ENCODE measurements at regions not wholly inside any gene's neighbourhood (a gene's known extent, or its start where the extent isn't known, plus 50 kb on each side); places are given as distances from the start of the nearest gene placed in this dataset.

DNA sequence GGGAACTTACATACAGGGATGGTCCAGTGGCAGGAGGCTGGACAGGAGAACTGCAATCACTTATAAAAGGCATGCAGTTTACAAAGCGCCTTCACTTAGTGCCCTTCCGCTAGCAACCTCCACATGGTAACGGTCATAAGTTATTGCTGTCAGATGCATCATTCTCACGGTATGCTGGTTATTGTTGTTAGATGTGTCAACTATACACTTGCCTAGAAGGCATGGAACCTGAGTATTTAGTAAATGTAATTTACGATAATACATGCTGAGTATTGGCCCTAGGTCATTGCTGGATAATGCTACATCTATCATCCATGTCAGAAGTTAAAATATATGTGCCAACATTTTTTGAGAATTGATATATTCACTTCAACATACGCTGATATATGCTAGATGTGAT, 155.1 kb upstream of the MBL2 start:
- ATAC-seq (ENCODE audit: poor library complexity) (no peak), DNase-seq (no peak)
- Histone ChIP-seq H3K27me3 (ENCODE audit: control insufficient read depth in 1 of 2, insufficient read depth in 2 of 2, low read length in 2 of 2) (no peaks in the 10 kb centered on the region), H3K9me3 (ENCODE audit: control insufficient read depth in 1 of 2, insufficient read depth in 1 of 2, low read length in 2 of 2) (peaks cover 0 to 4% of the 10 kb centered on the region in 2 experiments), H3K36me3 (ENCODE audit: insufficient read depth, low read length) (no peaks in the 10 kb centered on the region), H3K4me3 (ENCODE audit: low read length) (no peak overlapping the region), H3K4me1 (ENCODE audit: insufficient read depth, low read length) (no peaks in the 10 kb centered on the region), H3K27ac (ENCODE audit: low read depth in 1 of 2, low read length in 2 of 2) (no peak overlapping the region)
- ChIA-PET CTCF (no interaction called here), POLR2A (no interaction called here)
- TF ChIP-seq, protein P1, sequence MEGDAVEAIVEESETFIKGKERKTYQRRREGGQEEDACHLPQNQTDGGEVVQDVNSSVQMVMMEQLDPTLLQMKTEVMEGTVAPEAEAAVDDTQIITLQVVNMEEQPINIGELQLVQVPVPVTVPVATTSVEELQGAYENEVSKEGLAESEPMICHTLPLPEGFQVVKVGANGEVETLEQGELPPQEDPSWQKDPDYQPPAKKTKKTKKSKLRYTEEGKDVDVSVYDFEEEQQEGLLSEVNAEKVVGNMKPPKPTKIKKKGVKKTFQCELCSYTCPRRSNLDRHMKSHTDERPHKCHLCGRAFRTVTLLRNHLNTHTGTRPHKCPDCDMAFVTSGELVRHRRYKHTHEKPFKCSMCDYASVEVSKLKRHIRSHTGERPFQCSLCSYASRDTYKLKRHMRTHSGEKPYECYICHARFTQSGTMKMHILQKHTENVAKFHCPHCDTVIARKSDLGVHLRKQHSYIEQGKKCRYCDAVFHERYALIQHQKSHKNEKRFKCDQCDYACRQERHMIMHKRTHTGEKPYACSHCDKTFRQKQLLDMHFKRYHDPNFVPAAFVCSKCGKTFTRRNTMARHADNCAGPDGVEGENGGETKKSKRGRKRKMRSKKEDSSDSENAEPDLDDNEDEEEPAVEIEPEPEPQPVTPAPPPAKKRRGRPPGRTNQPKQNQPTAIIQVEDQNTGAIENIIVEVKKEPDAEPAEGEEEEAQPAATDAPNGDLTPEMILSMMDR (IDR thresholded peaks at IDR 0.05) = no peak
- Mint-ChIP-seq H3K9me3 (peaks cover 2% of the 10 kb centered on the region), H3K4me1 (ENCODE audit: low read depth) (no peaks in the 10 kb centered on the region), H3K36me3 (ENCODE audit: low read depth) (no peaks in the 10 kb centered on the region), H3K4me3 (no peak overlapping the region), H3K27ac (no peak overlapping the region), H3K27me3 (no peaks in the 10 kb centered on the region)
- intact Hi-C loops (cut with DNase I, micrococcal nuclease) = no loop called here

DNA sequence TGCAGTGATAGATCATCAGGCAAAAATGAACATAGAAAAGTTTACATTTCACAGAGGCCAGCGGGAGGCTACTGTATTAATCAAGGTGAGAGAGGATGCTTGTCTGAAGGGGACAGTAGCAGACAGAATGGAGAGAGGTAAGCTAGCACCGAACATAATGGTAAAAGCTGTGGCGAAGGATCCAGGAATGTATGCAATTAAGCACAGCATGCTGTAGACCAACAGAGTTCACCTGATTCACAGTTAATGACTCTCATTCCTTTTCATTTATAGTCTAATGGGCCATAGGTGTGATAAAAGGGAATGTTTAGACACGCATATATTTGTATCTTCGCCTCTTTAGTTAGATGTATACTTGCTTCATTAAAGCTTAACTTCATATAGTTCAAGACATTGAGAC, 150.9 kb upstream of the MBL2 start:
- Mint-ChIP-seq H3K36me3 (ENCODE audit: low read depth) (no peaks in the 10 kb centered on the region), H3K4me3 (no peak overlapping the region), H3K27ac (no peak overlapping the region), H3K27me3 (no peaks in the 10 kb centered on the region), H3K9me3 (peaks cover 2% of the 10 kb centered on the region), H3K4me1 (ENCODE audit: low read depth) (no peaks in the 10 kb centered on the region)
- TF ChIP-seq, protein P1 (IDR thresholded peaks at IDR 0.05) = no peak
- Histone ChIP-seq H3K4me3 (ENCODE audit: low read length) (no peak overlapping the region), H3K27ac (ENCODE audit: low read depth in 1 of 2, low read length in 2 of 2) (no peak overlapping the region), H3K9me3 (ENCODE audit: control insufficient read depth in 1 of 2, insufficient read depth in 1 of 2, low read length in 2 of 2) (no peaks in the 10 kb centered on the region), H3K27me3 (ENCODE audit: control insufficient read depth in 1 of 2, insufficient read depth in 2 of 2, low read length in 2 of 2) (no peaks in the 10 kb centered on the region), H3K36me3 (ENCODE audit: insufficient read depth, low read length) (no peaks in the 10 kb centered on the region), H3K4me1 (ENCODE audit: insufficient read depth, low read length) (no peaks in the 10 kb centered on the region)
- ChIA-PET POLR2A (no interaction called here), CTCF (no interaction called here)
- DNase-seq (no peak), ATAC-seq (ENCODE audit: poor library complexity) (no peak)
- intact Hi-C loops (cut with DNase I, micrococcal nuclease) = no loop called here

DNA sequence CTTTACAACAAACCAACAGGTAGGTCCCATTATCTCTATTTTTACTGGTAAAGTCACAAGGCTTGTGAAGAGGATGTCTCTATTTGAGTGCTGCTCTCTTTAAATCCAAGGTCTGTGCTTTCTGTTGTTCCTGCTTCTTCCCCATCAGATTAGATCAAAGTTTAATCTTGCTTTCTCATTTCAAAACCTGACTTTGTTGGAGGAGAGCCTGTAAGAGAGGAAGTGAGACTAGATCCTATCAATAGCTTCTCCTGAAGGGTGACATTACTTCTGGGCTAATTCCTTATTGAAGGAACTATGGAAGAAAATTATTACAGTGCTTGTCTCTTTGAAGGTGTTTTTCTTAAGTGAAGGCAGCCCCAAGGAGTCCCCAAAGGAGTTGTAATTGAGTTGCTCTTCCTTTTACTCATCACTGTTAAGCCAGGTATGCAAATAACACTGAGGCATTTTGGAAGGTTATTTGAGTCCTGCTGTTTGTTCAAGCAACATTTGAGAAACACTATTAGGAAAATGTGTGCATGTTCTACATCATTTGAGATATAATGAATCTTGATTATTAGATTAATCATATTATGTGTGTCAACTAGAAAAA, 146.2 kb upstream of the MBL2 start:
- Mint-ChIP-seq H3K27me3 (no peaks in the 10 kb centered on the region), H3K9me3 (peaks cover 2% of the 10 kb centered on the region), H3K27ac (no peak overlapping the region), H3K36me3 (ENCODE audit: low read depth) (no peaks in the 10 kb centered on the region), H3K4me1 (ENCODE audit: low read depth) (no peaks in the 10 kb centered on the region), H3K4me3 (no peak overlapping the region)
- Histone ChIP-seq H3K27ac (ENCODE audit: low read depth in 1 of 2, low read length in 2 of 2) (no peak overlapping the region), H3K27me3 (ENCODE audit: control insufficient read depth in 1 of 2, insufficient read depth in 2 of 2, low read length in 2 of 2) (no peaks in the 10 kb centered on the region), H3K4me1 (ENCODE audit: insufficient read depth, low read length) (no peaks in the 10 kb centered on the region), H3K4me3 (ENCODE audit: low read length) (no peak overlapping the region), H3K36me3 (ENCODE audit: insufficient read depth, low read length) (no peaks in the 10 kb centered on the region), H3K9me3 (ENCODE audit: control insufficient read depth in 1 of 2, insufficient read depth in 1 of 2, low read length in 2 of 2) (no peaks in the 10 kb centered on the region)
- no peak for DNase-seq
- POLR2A ChIA-PET = no interaction called here
- CTCF ChIA-PET = no interaction called here
- TF ChIP-seq, protein P1 (IDR thresholded peaks at IDR 0.05) = no peak
- intact Hi-C loops (cut with DNase I, micrococcal nuclease) = no loop called here
- no peak for ATAC-seq (ENCODE audit: poor library complexity)
